Dermis microvascular lymphatic vessel endothelial cell (primary cell): ENCODE measurements at regions not wholly inside any gene's neighbourhood (a gene's known extent, or its start where the extent isn't known, plus 50 kb on each side); places are given as distances from the start of the nearest gene placed in this dataset.
"Not testable (repeated sequence)": the region's sequence is repeated elsewhere in the genome, so short reads cannot be mapped to it uniquely, and the experiment has no call there.

ENCODE experiments used
- DNase-seq, 2 donors: peaks; one replicate each; pipeline versions ENCODE4 v3.0.0 to v3.0.0-alpha.2; 2010; ENCODE audit warnings: low read depth in 2 of 2

DNA sequence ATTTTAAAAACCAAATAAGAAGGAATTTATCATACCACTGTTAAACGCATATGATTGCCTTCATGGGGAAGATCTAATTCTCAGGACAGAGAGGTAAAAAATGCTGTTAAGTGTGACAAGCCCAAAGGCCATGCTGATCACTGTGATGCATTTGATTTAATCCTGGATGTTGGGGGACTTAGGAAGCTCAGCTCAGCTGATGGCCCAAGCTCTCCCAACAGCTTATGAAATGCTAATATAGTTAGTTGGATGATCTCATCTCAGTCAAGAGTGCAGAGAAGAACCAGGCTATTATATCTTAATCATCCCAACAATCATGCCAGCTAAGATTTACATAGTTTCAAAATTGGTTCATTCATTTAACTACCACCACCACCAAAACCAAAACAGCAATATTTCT is 340.0 kb downstream of the IL20RB start:
- no peak for DNase-seq

DNA sequence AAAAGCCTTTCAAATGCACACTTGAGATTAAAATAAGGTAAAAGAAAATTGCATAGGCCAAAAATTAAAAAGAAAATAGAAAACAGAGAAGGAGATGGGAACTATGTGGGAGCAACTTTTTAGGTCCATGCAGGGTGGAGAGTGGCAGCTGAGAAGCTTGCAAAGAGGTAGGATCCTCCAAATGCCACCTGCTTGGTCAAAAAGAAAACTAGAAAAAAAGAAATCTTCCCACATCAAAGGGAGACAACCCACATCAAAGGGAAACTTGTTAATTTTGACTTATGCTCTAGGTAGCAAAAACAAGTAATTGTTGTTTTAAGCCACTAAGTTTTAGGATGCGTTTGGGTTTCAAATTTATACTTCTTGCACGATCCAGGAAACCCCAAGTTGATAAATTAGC is 342.9 kb downstream of the IL20RB start:
- DNase-seq = no peak

DNA sequence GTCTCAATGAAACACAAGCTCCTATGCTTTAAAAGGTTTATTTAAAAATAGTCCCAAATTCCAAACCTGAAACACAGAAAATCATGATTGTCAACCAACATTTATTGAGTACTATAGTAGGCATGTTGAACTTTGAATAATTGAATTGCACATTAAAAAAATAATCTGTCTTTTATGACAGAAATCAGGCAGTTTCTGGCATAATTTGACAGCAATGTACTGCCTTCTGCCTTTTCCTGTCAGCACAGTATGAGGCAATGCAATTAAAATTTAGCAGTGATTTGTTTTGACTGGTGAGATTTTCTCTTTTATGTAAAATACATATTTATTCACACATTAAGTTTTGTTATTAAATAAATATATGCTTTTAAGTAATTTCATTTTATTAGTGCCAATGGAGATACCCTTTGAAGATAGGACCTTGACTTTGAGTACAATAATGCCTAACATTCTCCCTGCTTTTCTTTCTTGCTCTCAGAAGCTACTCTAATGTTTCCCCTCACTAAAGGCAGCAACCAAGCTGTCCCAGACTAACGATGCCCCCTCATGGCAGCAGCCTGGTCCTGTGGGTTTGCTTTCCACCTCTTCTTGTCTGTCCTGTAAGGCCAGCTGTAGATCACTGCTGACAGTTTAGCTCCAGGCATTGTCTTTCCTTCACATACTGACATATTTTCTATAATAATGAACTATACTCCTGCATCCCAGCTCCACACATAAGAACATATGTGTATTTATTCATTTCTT is 346.7 kb downstream of the IL20RB start:
- DNase-seq = no peak

DNA sequence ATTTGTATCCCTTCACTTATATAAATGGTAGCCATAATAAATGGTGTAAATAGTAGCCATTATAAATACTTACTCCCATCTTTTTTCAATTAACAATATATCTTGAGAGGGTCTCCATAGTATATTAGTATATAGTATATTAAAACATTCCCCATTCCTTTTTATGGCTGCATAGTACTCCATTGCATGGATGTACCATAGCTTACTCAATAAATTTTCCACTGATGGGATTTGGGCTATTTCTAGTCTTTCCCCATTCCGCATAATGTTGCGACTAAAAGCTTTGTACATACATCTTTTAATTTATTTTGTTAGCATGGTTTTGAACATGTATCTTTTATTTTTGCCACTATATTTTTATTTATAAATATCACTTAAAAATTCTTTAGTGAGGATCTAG is 366.3 kb downstream of the IL20RB start:
- no peak for DNase-seq

DNA sequence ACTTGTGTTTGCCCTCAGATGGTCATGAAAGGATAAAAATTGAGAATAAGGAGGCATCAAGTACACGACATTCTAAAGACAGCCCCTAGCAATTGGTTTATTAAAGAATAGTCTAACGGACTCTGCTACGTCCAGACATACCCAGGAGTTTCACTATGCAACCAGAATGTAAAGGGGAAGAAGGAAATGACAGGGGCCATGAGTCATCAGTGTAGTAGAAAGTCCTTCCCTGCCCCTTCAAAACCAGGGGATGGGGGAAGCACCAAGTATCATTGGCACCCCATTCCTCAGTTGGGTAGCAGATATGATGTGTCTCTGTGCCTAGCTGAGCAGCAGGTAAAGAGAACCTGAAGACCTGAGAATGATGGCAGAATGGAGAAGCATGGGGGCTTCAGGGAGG is 367.4 kb downstream of the IL20RB start:
- no peak for DNase-seq

DNA sequence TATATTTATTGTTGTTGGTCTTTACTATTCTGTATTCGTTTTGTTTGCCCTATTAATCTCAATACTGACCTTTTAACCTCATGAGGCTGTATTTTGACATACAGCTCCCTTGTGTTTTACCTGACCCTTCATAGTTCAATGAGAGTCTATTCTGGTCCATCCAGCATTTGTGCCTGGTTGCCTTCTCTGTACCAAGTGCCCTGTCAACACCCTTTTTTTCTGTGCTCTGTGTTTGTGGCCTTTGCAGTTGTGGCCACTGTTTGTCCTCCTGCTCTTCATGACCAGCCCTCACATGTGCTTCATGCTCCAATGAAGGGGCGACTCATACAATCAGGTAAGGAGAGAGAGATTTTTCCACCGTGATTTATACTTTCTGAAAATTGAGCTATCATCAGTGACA is 368.2 kb downstream of the IL20RB start:
- no peak for DNase-seq

DNA sequence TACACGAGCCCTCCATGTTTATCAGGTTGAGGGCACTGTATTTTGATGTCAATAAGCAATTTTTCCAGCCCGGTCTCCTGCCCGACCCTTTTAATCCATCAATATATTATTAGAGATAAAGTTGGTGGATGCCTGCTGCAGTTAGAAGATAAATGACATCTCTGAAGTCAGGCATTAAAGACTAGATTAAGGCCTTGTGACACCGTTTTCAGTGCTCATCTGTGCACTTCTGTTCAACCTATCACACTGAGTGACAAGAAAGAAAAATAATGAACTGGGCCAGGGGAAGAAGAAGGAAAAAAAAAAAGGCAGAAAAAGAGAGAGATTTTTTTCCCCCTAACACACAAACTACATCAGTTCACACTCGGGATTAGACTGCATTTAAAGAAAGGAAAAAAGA is 371.8 kb downstream of the IL20RB start:
- no peak for DNase-seq

DNA sequence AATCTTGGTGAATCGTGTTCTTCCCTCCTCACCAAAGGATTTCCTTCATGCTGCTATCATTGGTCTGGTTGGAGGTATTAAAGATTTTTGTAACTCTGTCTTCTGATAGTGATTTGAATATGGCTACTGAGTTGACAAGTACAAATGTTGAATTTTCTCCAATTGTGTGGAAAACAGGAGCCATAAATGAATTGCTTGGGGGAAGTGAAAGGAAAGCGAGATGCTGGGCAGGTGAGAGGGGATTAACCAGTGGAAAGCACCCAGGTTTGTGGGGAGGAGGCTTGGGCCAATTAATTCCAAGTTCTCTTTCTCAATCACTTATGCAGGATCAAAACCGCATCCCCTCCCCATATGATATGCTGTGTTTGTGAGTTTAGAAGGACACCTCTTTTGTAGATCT is 372.5 kb downstream of the IL20RB start:
- no peak for DNase-seq

DNA sequence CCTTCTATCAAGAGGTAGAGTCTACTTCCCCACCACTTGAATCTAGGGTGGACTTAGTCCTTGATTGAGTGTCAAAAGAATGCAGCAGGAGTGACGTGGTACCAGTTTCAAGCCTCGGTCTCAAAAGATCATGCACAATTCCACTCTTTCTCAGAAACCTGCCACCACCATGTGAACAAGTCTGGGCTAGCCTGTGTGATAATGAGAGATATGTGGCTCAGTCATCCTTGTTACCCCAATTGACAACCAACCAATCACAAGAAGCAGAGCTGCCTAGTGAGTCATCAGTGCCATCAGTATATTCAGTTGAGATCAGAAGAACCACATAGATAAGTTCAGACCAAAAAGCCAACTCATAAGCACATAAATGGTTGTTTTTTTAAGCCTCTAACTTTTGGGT is 374.5 kb downstream of the IL20RB start:
- DNase-seq = no peak

DNA sequence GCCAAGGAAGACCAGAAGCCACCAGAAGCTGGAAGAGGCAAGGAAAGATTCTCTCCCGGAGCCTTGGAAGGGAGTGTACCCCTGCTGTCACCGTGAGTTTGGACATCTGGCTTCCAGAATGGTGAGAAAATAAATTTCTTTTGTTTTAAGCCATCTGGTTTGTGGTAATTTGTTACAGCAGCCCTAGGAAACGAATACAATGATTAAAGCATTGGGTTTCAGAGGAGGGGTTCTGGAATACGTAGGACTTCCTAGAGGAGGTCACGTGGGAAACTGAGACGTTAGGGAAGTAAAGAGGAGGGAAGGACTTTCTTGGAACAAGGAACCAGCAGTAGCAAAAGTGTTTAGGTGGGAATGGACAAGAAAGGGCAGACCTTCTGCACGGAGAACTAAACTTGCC is 377.7 kb downstream of the IL20RB start:
- DNase-seq = no peak

DNA sequence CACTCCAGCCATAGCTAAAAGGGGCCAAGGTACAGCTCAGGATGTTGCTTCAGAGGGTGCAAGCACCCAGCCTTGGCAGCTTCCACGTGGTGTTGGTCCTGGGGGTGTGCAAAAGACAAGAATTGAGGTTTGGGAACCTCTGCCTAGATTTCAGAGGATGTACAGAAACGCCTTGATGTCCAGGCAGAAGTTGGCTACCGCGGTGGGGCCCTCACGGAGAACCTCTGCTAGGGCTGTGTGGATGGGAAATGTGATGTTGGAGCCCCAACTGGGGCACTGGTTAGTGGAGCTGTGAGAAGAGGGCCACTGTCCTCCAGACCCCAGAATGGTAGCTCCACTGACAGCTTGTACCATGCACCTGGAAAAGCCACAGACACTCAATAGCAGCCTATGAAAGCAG is 380.6 kb downstream of the IL20RB start:
- not testable (repeated sequence) for DNase-seq

DNA sequence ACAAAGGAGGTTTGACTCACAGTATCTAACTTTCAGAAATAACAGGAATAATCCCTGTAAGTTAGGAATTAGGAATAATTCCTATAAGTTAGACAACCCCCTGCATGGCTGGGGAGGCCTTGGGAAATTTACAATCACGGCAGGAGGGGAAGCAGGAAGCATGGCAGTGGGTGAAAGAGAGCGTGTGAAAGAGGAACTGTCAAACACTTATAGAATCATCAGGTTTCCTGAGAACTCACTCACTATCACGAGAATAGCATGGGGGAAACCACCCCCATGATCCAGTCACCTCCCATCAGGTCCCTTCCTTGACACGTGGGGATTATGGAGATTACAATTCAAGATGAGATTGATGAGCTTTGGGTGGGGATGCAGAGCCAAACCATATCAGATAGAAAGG is 385.5 kb downstream of the IL20RB start:
- DNase-seq = no peak

DNA sequence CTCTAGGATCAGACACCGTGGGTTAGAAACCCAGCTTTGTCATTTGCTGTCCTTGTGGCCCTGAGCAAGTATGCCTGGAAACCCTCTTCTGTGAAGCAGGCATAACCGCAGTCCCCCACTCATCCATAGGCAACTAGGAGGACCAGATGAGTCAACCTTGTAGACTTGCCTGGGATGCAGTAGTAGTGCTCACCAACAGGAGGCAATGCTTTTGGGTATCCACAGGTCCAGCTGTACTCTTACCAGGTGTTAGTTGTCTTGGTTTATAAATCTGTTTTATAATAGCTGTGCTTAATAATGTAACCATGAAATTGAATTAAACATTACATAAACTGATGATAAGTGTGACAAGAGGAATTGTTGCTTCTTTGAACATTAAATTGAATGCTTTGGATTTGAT is 389.3 kb downstream of the IL20RB start:
- no peak for DNase-seq

DNA sequence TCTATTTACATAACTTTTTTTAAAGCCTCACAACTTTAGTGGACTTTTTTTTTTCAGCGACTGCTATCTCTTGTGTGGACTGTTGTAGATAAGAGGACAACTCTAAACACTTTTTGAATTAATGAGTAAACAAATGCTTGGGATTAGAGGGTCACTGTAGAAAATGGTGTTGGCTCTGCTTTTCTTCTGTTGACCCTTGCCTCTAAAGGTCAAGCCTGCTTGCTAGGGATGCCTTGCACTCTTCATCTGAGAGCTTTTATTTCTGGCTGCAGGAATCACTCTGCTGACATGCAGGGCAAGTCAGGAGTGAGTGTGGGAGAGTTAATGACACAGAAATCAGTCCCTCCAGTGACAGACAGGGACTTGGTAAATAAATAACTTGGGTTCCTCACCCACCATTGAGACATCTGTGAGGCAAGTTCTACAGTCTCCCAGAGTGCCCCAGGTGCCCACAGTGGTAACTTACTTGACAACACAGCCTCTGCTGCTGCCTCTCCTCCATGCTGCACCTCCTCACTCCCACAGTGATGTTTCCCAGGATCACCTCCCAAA is 390.1 kb downstream of the IL20RB start:
- no peak for DNase-seq

DNA sequence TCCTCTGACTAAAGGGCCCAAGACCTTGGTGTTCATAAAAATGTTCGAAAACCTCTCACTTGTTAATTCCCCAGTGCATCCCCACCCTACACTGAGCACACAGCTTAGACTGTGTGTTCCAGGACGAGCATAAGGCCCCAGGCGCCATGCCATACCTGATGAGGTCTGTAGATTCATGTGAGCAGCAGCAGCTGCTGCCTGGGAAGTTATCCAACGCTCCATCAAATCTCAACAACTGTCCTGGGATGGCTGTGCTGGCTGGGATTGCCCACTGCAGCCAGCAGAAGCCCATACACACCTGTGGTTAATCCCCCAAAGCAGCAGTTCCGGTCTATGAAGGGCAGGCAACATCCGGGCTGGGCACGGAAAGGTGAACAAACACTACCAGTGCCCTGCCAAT is 391.2 kb downstream of the IL20RB start:
- no peak for DNase-seq

DNA sequence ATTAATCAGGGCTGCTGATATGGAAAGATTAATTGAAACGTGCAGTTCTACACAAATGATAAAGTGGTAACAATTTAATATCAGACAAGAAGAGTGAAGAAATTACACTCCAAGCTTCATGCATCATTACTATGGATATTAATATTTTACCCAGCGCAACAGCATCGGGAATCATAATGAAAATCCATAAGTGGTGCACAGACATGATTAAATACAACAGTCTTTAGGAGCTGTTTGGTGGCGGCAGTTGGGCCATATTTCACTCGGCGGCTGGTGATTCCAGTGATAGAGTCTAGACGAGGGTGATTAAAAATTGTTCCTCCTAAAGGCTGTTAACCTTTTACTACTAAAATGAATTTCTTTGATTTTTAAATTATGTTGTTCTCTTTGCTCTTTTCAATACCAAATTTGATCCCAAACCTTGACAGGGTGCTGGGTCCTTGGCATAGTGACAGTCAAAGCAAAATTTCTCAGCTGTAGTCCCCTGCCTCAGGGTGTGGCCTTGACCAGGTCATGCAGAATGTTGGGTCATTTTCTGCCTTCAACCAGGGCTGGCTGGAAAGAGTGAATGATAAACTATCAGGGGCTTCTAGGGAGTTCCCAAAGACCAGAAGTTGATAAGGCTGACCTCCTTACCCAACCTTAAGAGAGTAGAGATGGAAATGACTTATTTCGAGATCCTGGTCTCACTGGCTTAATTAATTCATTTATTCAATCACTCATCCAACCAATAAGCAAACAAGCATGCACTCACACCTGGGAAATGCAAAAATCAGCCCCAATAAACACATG is 392.0 kb downstream of the IL20RB start:
- no peak for DNase-seq

DNA sequence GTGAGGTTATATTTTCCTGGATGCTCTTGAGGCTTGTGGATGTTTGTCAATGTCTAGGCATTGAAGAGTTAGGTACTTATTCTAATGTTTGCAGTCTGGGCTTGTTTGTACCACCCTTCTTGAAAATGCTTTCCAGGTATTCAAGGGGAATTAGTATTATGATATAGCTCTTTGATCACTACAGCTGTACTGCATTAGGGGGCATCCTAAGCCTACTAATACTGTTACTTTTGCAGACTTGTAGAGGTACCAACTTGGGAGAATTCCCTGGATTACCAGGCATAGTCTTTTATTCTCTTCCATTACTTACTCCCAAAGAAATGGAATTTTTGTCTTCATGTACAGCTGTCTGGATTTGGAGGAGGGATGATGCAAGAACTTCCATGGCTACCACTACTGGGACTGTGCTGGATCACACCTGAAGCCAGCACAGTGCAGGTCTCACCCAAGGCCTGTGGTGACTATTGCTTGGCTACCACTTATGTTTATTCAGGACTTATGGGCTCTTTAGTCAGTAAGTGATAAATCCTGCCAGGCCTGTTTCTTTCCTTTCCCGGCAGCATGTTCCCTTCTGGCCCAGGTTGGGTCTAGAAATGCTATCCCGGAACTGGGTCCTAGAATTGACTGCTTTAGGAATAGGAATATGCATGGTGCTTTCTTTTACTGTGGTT is 402.9 kb downstream of the IL20RB start:
- no peak for DNase-seq

DNA sequence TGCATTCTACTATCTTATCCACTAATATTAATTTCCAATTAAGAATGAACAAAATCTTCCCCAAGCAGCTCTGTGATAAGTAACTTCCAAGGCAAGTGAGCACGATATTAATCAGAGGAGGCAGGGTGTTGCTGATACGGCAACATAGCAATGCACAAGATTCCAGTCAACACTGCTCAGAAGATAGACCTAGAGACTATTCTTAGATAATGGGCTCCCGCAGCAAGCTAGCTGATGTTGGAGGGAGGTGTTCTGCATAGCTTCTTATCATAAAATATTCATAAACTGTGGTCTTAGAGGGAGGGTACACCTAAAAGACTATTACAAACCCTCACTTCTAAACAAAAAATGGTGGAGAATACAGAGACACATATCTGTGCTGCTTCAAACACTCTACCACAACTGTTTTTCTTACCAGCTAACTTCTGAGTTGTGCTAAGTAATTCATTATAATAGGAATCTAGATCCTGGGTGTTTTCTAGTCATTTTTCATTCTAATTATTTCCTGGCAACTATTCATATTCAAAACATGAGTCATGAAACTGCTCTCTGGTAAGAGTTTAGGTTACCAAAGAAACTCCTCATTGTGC is 382.0 kb upstream of the SOX14 start:
- DNase-seq = no peak

DNA sequence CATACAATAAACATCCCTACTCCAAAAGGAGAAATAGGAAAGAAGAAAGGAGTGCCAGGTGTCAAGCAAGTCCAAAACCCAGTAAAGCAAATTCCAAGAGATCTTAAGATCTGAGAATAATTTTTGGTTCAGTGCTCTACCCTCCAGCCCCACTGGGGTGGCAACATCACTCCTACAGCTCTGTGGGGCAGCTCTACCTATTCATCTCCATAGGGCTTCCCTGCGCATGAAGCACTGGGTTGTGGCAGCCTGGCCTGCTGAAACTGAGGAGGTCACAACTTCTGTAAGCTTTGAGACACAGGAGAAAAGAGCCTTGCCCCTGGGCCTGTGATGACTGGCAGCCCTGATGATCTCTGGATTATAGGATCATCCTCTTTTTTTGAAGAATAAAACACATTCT is 378.2 kb upstream of the SOX14 start:
- no peak for DNase-seq

DNA sequence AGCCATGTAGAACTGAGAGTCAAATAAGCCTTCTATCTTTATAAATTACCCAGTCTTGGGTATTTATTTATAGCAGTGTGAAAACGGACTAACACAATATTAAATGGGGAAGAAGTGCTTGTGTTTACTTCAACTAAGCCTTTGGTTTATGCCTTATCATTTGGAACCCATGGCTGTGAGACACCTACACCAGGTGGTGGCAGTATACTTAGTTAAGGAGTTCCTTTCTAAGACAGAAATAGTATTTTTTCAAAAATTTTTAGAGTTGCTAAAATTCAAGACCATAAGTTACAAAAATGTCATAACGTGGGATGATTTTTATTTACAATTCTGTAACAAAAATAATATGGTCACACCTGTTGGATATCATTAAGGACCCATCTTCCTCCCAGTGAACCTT is 354.5 kb upstream of the SOX14 start:
- no peak for DNase-seq

DNA sequence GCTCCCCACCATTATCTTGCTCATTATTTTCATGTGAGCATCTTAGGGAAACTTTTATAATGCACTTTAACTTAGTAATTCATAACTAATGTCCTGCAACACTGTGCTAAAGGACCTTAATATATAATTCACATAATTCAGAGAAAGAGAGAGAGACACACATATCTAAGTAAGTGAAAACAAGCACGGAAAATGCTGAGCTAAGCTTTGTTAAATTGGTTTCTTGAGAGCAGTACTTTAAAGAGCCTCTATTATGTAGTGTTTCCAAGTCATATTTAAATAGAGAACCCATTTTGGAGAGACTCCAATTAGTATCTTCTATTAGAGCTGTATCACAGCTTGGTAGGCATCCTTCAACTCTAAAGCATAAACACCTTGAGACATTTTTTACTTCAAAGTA is 354.1 kb upstream of the SOX14 start:
- no peak for DNase-seq
